HG03108 (cell line): ENCODE measurements at regions not wholly inside any gene's neighbourhood (a gene's known extent, or its start where the extent isn't known, plus 50 kb on each side); places are given as distances from the start of the nearest gene placed in this dataset.

Experiments
- ATAC-seq: cut with Tn5 transposase; IDR thresholded peaks from one replicate; pipeline ENCODE4 v1.9.1; 2021; ENCODE audit warnings: moderate library complexity; ENCODE audit not compliant: unreplicated experiment

DNA sequence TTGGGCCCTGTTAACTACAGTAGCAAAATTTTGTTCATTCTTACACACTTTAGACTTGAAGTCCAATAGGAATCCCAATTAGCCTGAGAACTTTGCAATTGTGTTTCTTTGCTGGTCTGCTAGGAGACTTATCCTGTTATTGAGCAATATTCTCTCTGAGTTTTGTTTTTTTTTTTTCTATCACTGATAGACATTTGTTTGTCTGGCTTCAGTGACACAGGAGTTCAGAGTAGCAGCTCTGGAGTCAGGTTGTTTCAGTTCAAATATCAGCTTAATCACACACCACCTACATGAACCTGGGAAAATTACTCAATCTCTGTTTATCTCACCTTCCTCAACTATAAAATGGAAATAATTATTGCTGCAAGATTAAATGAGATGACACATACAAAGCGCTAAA lies 360.2 kb upstream of the POU3F3 start:
- ATAC-seq = no peak

DNA sequence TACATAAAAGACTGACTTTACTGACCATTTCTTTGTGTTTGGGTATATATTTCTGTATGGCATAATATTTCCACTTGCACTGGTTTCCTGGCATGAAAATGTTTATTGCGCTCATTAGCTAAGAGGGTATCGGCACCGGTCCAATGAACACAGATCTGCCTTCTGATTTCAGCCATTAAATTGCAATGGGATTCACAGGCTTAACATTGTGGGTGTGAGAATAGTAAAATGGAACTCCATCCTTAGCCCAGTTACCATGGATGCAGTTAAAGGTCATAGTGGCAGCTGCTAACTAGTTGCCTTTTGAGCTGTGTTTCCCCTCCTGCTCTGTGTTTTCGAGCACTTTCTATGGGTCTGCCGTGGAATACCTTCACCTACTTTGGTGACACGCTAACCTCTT lies 352.6 kb upstream of the POU3F3 start:
- no peak for ATAC-seq

- ATAC-seq = no peak
Observed at GRCh38 chr2:104501929-104502328, 352.0 kb upstream of the POU3F3 start.

- ATAC-seq = no peak
Observed at GRCh38 chr2:104502901-104503300, 351.0 kb upstream of the POU3F3 start.

GRCh38 chr2:104504331-104505073 lies 349.4 kb upstream of the POU3F3 start:
- ATAC-seq = no peak

GRCh38 chr2:104518256-104518655 lies 335.7 kb upstream of the POU3F3 start:
- no peak for ATAC-seq

DNA sequence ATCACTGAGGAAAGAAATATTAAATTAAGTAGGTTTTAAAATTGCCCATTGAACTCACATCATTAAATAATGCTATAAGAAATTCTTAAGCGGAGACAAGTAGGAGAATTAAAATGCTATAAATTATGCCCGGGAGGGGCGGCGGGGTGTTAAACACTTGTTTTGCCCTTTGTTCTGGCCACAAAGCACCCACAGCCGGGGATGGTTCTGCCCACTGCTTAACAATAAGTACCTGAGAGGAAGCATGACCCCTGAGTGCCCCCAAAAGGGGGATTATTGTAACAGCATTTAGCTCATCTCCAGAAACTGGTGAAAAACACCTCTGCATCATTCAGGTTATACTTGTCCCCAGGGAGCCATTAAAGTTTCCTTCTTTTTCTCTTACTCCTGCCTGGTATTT lies 332.7 kb upstream of the POU3F3 start:
- ATAC-seq = no peak

DNA sequence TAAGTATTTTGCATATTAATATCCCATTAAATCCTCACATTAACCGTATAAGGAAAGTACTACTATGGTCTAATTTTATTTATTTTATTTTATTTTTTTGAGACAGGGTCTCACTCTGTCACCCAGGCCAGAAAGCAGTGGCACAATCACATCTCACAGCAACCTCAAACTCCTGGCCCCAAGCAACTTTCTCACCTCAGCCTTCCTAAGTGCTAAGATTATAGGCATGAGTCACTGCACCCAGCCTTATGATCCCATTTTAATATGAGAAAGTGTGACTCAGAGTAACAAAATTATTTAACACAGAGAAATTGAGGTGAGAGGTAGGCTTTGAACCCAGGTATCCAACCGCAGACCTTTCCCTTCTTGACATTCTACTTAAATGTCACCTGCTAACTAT lies 330.0 kb upstream of the POU3F3 start:
- no peak for ATAC-seq

DNA sequence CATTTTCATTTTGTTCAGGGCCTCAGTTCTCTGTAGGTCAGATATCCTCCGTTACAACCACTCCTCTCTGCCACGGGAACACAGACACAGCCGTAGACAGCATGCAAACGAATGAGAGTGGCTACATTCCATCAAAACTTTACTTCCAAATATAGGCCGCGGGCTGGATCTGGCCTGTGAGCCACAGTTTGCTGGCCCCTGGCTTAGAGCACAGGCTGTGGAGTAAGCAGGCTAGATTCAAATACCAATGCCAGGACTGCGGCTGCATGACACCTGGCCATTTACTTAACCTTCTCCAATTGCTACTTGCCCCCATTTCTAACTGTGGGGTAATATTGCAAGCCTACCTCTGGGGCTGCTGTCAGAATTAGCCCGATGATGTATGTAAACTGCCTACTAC lies 325.8 kb upstream of the POU3F3 start:
- no peak for ATAC-seq

DNA sequence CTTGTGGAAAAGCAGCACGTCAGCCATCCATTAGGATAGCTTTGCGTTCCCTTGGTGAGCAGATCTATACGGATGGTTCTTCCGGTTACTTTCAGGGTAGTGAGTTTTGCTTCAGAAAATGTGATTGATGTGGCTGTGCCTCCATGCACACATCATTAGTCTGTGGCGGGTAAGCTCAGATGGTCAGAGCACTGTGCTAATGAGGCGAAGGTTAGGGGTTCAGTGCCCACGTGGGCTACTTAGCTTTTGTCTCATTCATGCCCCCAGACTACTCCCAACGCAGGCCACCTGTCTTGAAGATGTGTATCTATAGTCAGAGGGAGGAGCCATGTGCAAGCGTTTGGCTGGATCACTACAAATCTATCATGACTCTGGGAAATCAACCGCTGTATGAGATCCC lies 322.8 kb upstream of the POU3F3 start:
- ATAC-seq = no peak

- ATAC-seq = no peak
Observed at GRCh38 chr2:104537116-104537515, 316.8 kb upstream of the POU3F3 start.

GRCh38 chr2:104538077-104538476 lies 315.8 kb upstream of the POU3F3 start:
- ATAC-seq = no peak

GRCh38 chr2:104539649-104540048 lies 314.3 kb upstream of the POU3F3 start:
- no peak for ATAC-seq

DNA sequence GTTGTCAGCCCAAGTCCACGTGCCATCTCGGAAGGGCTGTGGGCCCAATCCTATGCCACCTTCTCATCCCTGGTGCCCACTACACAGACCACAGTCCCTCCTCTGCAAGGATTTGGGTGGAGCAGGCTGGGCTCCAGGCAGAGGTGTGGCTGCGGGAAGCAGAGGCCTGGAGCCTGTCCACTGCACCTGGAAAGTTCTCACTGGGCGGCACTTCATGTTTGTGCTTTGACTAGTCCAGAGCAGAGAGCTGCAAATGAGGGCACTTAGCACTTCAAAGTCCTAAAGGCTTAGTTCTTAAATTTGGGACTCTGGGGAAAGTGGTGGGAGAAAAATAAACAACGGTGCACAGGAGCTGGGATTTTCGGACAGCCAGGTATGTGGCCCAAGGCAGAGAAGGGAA lies 308.9 kb upstream of the POU3F3 start:
- no peak for ATAC-seq

DNA sequence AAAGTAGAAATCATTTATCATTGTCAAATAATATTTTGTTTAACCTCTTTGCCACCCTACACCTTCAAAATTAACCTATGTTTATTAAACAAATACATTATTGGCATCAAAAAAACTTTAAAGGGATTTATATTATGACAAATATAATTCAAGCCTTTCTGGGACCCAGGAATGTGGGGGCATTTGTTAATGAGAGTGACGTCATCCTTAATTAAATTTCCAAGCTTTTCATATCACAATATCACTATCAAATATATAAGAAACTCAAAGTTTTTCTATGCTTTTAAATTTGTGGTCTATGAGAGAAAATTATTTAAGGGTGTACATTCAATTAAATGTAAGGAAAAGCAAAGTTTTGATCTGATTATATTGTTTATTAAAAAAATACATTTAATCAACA lies 307.4 kb upstream of the POU3F3 start:
- no peak for ATAC-seq

- no peak for ATAC-seq
Observed at GRCh38 chr2:104547221-104547620, 306.7 kb upstream of the POU3F3 start.

DNA sequence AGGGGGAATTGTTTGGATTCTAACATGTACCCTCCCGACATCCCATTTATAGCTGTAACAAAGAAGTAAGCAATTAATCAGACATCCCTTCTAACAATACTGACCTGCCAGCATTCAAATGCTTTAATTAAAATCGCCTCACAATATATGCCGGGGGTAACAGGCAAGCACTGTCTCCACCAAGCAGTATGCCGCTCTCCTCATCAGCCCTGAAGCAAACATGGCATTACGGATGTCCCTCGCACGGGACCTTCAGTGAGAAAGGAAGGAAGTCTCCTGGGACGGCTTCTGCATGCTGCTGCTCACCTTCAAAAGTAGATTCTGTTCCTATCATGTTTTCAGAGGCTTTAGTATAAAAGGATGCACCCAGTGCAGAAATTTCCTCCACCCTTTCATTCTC lies 292.7 kb upstream of the POU3F3 start:
- no peak for ATAC-seq

- no peak for ATAC-seq
Observed at GRCh38 chr2:104562537-104562936, 291.4 kb upstream of the POU3F3 start.

- no peak for ATAC-seq
Observed at GRCh38 chr2:104563398-104563996, 290.4 kb upstream of the POU3F3 start.

DNA sequence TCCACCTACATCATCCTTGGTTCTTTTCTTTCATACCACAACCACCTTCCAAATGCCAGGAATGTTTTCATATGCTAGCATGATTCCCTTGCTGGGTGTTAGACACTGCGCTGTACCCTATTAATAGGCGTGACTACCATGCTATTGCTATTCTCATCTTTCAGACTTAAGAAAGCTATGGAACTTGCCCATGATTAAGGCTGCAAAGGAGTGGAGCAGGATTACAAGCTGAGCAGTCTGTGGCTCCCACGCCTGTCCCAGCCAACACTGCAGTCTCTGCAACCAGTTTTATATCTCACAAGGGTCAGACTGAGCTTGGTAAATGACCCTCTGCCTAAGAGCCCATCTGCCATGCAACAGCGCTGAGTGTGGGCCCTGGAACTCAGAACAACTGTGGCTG lies 285.7 kb upstream of the POU3F3 start:
- ATAC-seq = no peak

- ATAC-seq = no peak
Observed at GRCh38 chr2:104570259-104570658, 283.7 kb upstream of the POU3F3 start.

GRCh38 chr2:104572834-104573233 lies 281.1 kb upstream of the POU3F3 start:
- no peak for ATAC-seq

DNA sequence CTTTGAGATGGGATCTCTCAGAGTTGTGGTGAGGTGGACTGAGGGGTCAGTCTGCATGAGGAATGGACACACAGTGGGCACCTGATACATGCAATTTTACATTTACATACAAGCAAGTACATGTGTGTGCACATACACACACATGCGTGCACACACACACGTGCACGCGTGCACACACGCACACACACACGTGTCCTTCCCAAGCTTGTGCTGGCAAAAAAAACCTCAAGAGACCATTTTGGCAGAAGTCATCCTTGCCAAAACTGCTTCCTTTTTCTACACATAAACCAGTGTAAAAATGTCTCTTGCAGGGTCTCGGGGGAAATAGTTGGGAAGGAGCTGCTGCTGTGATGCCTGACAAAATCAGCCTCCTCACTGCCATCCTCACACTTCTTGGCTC lies 279.5 kb upstream of the POU3F3 start:
- ATAC-seq = no peak
